Panc1 (cell line): ENCODE measurements at regions not wholly inside any gene's neighbourhood (a gene's known extent, or its start where the extent isn't known, plus 50 kb on each side); places are given as distances from the start of the nearest gene placed in this dataset.
A peak's percentile ranks its signal among the peaks of the same experiment; 100 is the strongest.

ENCODE experiments used
- ATAC-seq: fragments of 200-7000 bp; cut with Tn5 transposase; 2 replicates; pipeline ENCODE4 v1.9.1; 2020; ENCODE audit warnings: mild to moderate bottlenecking, moderate library complexity
- BruUV-seq: library from RNA; stranded (reverse); fragments of 400-500 nt; replicated peaks from 2 replicates; lab custom pipeline; 2021; lab: Mats Ljungman, UMichigan
- CTCF ChIA-PET: fragments of 300-600 bp; sonication (Branson Sonifier 250); formaldehyde crosslinking; loops from one replicate; lab custom pipeline; 2022; ENCODE audit warnings: antibody characterized with exemption; lab: Charles Lee
- POLR2A ChIA-PET: fragments of 300-600 bp; sonication (Branson Sonifier 250); formaldehyde crosslinking; loops from one replicate; lab custom pipeline; 2022; ENCODE audit warnings: antibody characterized with exemption; lab: Charles Lee
- DNase-seq: peaks from one replicate; pipeline ENCODE4 v3.0.0-alpha.2; 2010; ENCODE audit warnings: low read depth, low spot score
- H3K27ac ChIP-seq: 2 replicates; pipeline ENCODE4 v1.5.1; 2011; ENCODE audit warnings: mild to moderate bottlenecking, low read length, inconsistent platforms
- H3K27me3 ChIP-seq: fragments of 200-500 bp; sonication (Bioruptor generic); 2 replicates; pipeline ENCODE4 v1.6.0; 2014; ENCODE audit warnings: low read length, inconsistent platforms; ENCODE audit not compliant: control insufficient read depth, insufficient read depth
- H3K36me3 ChIP-seq: fragments of 200-500 bp; sonication (Bioruptor generic); 2 replicates; pipeline ENCODE4 v1.5.1; 2014; ENCODE audit warnings: inconsistent platforms, mild to moderate bottlenecking, low read length, moderate library complexity; ENCODE audit not compliant: control insufficient read depth, insufficient read depth
- H3K4me1 ChIP-seq: 2 replicates; pipeline ENCODE4 v1.5.1; 2011; ENCODE audit warnings: inconsistent platforms, mild to moderate bottlenecking, low read length, moderate library complexity; ENCODE audit not compliant: control insufficient read depth, insufficient read depth
- H3K4me3 ChIP-seq, 2 experiments: 2 replicates each; pipeline ENCODE4 v1.5.1; 2011 to 2012; ENCODE audit warnings: low read depth in 2 of 2, low read length in 2 of 2, mild to moderate bottlenecking in 2 of 2, inconsistent platforms in 1 of 2, moderate library complexity in 1 of 2
- H3K9me3 ChIP-seq: fragments of 200-500 bp; sonication (Bioruptor generic); 2 replicates; pipeline ENCODE4 v1.5.1; 2014; ENCODE audit warnings: low read depth, mild to moderate bottlenecking, inconsistent platforms, low read length, moderate library complexity; ENCODE audit not compliant: control insufficient read depth, insufficient read depth
- CTCF ChIP-seq: fragments of 450-650 bp; IDR thresholded peaks from 2 replicates; pipeline ENCODE4 v1.5.1; 2017; ENCODE audit warnings: mild to moderate bottlenecking
- POLR2AphosphoS5 ChIP-seq: IDR thresholded peaks from 2 replicates; pipeline ENCODE4 v1.6.1; 2012; ENCODE audit warnings: mild to moderate bottlenecking, low read depth, low read length, moderate library complexity
- REST ChIP-seq, 2 experiments: IDR thresholded peaks; 2 replicates each; pipeline ENCODE4 v1.6.1; 2011 to 2012; ENCODE audit warnings: low read depth in 2 of 2, control low read depth in 1 of 2, low read length in 1 of 2, mild to moderate bottlenecking in 1 of 2, moderate library complexity in 1 of 2; ENCODE audit not compliant: insufficient read depth in 1 of 2
- SIN3A ChIP-seq: IDR thresholded peaks from 2 replicates; pipeline ENCODE4 v1.6.1; 2012; ENCODE audit warnings: low read depth, mild to moderate bottlenecking, low read length, moderate library complexity, borderline replicate concordance; ENCODE audit not compliant: insufficient read depth
- TCF7L2 ChIP-seq: IDR thresholded peaks from 2 replicates; pipeline ENCODE4 v1.6.1; 2011; ENCODE audit warnings: mild to moderate bottlenecking, low read depth, low read length, inconsistent platforms
- in situ Hi-C: cut with HindIII; loops from 2 replicates; pipeline ENCODE4 v1.10.0; 2016; ENCODE audit warnings: low sequenced_read_pairs, low pct_unique_long_range_greater_than_20kb
- intact Hi-C: fragments of 100-400 bp; cut with micrococcal nuclease; formaldehyde crosslinking; loops from one replicate; pipeline ENCODE4 v1.10.0; 2022; ENCODE audit not compliant: unreplicated experiment

- ChIA-PET POLR2A (no interaction called here), CTCF (no interaction called here)
- TF ChIP-seq SIN3A (no peak), REST (IDR thresholded peaks at IDR 0.05; ENCODE audit: insufficient read depth in 1 of 2, low read depth in 2 of 2, low read length in 1 of 2) (no peak), POLR2AphosphoS5 (no peak), CTCF (no peak), TCF7L2 (no peak)
- H3K4me1 ChIP-seq, result no peaks in the 10 kb centered on the region
- H3K27ac ChIP-seq, result no peak overlapping the region
- DNase-seq (no peak), ATAC-seq (peak; percentile 69; the same call in 1 of the 2 replicates)
- intact Hi-C loops, result no loop called here
- no peaks in the 10 kb centered on the region for H3K9me3 ChIP-seq
- no peak overlapping the region for H3K4me3 ChIP-seq
- H3K27me3 ChIP-seq, result no peaks in the 10 kb centered on the region
- in situ Hi-C loops, result no loop called here
- BruUV-seq, result no TSS peak
- H3K36me3 ChIP-seq, result no peaks in the 10 kb centered on the region
These were observed 167.0 kb upstream of the ALG10B start for GRCh38 chr12:38149395-38150073.

- ChIA-PET POLR2A (no interaction called here), CTCF (no interaction called here)
- TF ChIP-seq POLR2AphosphoS5 (no peak), TCF7L2 (no peak), SIN3A (no peak), REST (IDR thresholded peaks at IDR 0.05; ENCODE audit: insufficient read depth in 1 of 2, low read depth in 2 of 2, low read length in 1 of 2) (no peak), CTCF (no peak)
- Histone ChIP-seq H3K9me3 (no peaks in the 10 kb centered on the region), H3K36me3 (no peaks in the 10 kb centered on the region), H3K27me3 (no peaks in the 10 kb centered on the region), H3K4me1 (no peaks in the 10 kb centered on the region), H3K27ac (no peak overlapping the region), H3K4me3 (no peak overlapping the region)
- BruUV-seq, result no TSS peak
- no peak for ATAC-seq
- intact Hi-C loops (no loop called here), in situ Hi-C loops (no loop called here)
- no peak for DNase-seq
These were observed 164.4 kb upstream of the ALG10B start for GRCh38 chr12:38151991-38152700.
